Stimulated activated CD8-positive, alpha-beta memory T cell treated with anti-CD3 and anti-CD28 coated beads, Interleukin-7, amount 100 ng/mL, for 48 hours (primary cell): ENCODE measurements at regions not wholly inside any gene's neighbourhood (a gene's known extent, or its start where the extent isn't known, plus 50 kb on each side); places are given as distances from the start of the nearest gene placed in this dataset.

Experiments used
- DNase-seq, 2 donors: peaks; one replicate each; pipeline ENCODE4 v3.0.0-alpha.2; 2020; ENCODE audit warnings: low read depth in 1 of 2; ENCODE audit errors: extremely low read depth in 1 of 2

DNA sequence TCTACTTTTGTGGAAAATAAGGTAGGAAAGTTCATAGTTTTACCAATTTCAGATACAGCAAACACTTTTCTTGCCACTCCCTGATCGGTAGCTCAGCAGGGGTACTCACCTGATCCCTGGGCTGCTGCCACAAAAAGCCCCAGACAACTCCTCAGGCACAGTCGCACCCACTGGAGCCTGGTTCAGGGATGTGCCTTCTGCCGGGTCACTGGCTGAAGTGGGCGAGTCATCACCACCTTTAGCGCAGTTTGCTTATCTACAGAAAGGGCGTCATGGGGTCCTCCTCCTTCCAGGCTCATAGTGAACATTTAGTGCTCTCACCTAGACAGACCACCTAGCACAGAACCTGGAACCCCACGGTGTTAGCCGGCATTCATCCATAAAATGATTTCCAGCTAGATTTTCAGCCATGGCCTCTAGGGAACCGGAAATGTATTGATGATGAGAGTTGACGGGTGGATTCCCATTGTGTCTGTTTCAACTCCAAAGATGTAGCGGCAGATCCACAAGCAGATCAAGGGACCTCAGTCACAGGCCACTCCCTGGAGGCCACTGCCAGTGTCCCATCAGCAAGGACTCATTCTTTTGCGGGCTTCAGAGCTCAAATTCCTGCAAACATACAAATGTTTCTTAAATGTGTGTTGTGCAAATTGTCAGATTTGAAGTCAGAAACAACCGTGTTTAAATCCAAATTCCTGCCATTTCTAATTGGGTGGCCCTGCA, 408.4 kb upstream of the SALL3 start:
- no peak for DNase-seq

DNA sequence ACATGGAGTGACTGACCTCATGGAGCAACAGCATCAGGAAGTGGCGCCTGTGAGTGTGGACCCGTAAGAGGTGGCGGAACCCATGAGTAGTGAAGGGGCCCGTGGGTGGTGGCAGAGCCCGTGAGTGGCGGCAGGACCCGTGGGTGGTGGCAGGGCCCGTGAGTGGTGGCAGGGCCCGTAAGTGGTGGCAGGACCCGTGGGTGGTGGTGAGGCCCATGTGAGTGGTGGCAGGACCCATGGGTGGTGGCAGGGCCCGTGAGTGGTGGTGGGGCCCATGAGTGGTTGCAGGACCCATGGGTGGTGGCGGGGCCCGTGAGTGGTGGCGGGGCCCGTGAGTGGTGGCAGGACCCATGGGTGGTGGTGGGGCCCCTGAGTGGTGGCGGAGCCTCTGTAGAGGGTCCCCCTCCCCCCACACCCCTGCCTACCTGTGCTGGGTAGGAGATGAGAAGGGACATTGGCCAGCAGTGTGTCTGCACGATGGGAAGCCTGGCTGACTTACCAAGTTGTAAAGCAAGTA, 407.7 kb upstream of the SALL3 start:
- DNase-seq, result no peak

DNA sequence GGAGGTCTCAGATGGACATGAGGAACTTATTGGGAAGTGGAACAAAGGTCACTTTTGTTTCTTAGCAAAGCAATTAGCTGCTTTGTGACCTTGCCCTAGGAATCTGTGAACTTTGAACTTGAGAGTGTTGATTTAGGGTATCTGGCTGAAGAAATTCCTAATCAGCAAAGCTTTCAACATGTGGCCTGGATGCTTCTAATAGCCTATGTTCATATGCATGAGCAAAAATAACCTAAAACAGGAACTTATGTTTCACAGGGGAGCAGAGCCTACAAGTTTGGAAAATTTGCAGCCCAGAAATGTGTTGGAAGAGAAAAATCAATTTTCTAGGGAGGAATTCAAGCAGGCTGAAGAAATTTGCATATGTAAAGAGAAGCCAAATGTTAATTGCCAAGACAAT, 405.8 kb upstream of the SALL3 start:
- no peak for DNase-seq

DNA sequence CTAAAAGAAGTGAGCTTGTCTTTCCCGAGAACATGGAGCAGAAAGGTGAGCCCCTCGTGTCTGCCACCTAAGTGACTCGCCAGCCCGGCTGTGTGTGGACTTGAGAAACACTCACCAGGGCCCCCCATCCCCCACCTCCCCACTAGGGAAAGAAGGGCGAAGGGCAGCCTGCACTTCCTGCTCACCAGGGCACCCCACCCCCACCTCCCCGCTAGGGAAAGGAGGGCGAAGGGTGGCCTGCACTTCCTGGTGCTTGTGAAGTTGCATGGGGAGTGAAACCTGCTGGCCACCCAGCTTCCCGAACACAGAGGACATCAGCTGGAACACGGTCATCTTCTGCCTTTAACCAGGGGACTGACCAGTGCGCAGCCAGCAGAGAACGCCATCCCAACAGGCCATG, 402.7 kb upstream of the SALL3 start:
- no peak for DNase-seq

DNA sequence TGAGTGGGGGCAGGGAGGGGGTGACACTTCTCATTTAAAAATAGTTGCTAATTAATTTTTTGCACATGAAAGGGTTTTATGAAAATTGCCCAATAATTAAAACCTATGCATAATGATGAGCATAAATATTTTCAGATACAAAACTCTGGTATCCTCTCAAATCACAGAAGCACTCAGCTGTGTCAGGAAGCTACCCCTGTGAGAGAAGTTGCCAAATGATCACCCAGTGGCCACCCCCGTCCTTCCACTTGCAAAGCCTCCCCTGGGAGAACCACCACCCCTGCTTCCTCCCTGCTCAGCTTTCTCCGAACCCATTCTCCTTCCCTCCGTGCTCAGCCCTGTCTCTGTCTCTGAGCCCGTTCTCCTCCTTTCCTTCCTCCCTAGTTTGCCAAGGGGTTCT, 400.2 kb upstream of the SALL3 start:
- no peak for DNase-seq

DNA sequence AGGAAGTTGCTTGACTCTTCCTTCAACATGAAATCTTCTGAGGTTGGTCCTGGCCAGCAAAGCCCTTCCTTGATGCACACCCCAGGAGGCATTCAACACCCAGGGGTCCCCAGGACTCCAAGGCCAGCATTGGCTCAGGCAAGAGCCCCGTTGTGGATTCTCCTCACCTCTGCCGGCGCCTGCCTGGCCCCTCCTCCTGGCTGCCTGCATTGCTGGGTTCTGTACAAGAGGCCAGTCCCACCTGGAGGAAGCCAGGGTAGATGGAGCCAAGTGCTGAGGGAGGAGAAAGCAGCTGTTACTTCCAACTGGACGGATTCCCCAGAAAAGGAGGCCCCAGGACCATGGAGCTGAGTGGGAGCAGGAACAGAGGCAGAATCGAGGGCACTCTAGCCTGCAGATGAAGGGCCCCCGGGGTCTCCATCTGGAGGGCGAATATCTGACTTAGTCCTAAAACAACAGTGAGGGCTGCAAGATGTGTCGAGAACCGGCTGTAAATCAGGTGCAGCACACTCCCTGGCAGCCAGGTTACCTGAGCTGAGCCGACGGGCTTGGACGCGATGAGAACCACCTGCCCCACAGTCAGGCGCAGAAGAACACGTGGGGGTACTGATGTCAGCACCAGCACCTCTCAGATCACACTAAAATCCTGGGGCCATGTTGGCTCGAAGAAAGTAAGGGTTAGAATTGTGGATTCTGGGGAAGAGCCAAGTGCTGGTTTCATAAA, 399.6 kb upstream of the SALL3 start:
- no peak for DNase-seq

DNA sequence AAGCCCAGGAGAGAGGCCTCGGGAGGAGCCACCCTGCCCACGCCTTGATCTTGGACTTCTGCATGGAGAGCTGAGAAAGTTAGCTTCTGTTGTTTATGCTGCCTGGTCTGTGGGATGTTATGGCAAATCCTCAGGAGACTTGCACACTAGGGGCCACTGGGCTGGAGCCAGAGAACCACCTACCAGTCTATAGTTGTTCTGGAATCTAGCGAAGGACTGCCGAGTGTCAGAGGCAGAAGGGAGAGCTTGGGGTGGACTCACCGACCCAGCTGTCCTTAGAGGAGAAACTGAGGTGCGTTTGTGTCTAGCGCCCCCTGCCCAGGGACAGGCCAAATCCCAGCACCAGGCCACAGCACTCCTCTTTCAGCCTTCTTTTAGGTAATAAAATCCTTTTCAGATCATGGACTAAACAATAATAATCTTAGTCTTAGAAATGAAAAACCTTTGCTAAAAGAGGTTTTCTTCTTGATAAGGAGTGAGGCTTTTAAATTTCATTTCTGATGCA, 398.7 kb upstream of the SALL3 start:
- DNase-seq, result no peak

DNA sequence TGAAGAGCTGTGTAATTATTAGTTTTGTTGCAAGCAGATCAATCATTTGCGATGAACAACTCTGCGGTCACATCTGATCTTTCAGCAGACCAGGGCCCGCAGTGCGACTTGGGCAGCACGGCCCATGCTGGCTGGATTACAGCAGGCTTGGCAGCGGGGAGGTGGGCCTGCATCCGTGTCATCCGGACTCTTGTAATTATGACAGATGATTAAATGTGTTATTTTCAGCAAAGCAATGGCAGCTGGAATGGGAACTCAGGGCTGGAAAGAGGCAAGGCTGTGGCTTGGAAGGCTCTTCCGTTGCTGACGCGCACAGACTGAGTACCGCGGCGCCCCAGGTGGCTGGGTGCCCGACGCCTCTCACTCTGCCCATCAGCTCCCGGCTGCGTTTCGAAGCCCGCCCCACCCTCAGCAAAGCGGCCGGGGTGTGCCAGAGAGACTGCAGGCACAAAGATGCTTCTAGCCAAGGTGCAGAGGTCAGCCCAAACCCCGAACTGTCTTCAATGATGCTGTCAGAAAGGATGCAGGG, 397.4 kb upstream of the SALL3 start:
- no peak for DNase-seq

DNA sequence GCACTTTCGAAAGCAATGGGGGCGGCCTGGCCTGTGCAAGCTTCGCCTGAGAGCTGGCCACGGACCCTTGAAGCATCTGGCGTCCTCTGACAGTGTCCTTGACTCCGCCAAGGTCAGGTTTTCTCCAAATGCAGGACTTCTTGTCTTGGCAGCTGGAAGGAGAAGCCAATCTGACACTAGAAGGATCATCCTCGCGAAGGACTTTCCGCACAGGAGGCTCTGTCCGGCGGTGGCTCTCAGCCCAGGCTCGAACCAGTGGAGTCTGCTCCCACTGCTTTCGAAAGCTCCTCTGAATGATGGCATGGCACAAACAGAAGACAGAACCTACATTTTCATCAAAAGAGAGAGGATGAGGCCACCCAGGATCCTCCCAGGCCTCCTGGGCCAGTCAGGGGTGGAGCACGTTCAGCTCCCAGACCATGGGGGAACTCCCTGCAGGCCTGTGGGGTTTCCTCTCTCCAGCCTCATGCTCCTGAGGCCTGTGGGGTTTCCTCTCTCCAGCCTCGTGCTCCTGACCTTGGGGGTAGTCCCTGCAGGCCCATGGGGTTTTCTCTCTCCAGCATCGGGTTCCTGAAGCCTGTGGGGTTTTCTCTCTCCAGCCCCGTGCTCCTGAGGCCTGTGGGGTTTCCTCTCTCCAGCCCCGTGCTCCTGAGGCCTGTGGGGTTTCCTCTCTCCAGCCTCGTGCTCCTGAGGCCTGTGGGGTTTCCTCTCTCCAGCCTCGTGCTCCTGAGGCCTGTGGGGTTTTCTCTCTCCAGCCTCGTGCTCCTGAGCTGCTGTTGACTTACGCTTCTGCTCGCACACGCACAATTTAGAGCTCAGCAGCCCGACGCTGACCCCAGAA, 396.5 kb upstream of the SALL3 start:
- no peak for DNase-seq

DNA sequence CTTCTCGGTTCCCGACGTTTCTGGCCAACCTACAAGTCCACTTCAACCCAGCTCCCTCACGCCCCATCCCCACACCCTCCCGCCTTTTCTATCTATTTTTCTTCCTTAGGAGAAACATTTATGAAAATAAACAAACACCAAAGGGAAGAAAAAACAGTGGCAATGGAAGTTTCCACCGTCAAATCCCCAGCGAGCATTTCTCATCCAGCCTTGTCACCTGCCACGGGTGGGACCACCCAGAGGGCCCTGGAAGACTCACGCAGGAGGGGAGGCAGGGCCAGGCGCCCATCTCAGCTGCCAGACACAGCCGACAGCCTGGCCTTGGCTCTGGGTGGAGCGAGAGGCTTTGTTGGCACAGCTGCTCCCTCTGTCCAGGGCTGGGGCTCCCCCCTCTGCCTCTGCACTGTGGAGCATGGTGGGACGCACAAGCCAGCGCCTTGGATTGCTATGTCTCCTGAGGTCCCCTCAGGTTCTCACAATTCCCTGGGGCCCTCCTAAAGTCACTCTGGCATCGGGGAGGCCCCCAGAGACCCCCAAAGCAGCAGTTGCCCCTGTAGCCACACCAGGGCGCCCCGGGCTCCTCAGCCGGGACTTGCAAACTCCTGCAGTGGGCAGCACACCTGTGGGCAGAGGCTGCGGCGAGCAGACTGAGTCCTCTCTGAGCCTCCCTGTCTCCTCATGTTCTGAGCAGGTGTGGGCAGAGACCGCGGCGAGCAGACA, 395.7 kb upstream of the SALL3 start:
- DNase-seq, result no peak

DNA sequence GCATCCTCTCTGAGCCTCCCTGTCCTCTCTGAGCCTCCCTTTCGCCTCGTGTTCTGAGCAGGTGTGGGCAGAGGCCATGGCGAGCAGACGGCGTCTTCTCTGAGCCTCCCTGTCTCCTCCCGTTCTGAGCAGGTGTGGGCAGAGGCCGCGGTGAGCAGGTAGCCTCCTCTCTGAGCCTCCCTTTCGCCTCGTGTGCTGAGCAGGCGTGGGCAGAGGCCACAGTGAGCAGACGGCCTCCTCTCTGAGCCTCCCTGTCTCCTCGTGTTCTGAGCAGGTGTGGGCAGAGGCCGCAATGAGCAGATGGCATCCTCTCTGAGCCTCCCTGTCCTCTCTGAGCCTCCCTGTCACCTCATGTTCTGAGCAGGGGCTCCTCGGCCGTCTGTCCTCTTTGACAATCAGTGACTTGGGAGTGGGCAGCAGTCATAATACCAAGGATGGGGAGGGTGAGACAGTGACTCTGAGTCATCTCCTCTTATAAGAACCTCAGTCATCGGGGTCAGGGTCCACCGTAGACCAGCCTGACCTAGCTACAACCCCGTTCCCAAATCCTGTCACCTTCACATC, 395.1 kb upstream of the SALL3 start:
- no peak for DNase-seq

DNA sequence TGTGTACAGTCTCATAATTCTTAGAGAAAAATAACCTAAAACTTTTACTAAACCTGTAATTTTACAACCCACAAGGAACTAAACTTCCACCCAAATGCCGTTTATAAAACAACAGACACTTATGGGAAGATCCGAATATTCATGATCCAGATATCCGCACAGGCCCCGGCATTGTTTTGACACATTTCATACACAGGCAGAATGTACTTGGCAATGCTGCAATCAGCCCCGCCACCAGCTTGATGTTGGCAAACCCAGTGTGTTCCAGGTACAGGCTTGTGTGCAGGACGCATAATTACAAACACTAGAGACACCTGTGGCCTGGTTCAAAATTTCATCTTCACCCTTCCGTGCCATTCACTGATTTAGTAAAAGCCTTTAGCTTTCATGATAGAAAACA, 393.0 kb upstream of the SALL3 start:
- no peak for DNase-seq

DNA sequence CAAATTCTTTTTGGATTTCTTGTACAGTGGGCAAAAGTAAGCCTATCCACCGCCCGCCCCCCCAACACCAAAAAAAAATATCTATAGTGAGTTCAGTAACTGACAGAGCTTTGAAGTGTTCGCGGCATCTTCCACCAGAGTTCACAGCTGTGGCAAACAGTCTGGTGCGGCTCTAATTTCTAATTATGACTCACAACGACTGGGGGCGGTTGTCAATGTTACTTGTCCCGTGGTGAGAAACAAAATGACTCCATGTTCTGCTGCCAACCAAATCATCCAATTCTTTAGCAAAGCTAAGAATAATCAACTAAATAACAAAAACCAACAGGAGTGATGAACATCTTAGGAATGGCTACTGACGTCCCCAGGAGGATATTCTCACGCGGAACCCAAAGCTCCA, 392.5 kb upstream of the SALL3 start:
- no peak for DNase-seq

DNA sequence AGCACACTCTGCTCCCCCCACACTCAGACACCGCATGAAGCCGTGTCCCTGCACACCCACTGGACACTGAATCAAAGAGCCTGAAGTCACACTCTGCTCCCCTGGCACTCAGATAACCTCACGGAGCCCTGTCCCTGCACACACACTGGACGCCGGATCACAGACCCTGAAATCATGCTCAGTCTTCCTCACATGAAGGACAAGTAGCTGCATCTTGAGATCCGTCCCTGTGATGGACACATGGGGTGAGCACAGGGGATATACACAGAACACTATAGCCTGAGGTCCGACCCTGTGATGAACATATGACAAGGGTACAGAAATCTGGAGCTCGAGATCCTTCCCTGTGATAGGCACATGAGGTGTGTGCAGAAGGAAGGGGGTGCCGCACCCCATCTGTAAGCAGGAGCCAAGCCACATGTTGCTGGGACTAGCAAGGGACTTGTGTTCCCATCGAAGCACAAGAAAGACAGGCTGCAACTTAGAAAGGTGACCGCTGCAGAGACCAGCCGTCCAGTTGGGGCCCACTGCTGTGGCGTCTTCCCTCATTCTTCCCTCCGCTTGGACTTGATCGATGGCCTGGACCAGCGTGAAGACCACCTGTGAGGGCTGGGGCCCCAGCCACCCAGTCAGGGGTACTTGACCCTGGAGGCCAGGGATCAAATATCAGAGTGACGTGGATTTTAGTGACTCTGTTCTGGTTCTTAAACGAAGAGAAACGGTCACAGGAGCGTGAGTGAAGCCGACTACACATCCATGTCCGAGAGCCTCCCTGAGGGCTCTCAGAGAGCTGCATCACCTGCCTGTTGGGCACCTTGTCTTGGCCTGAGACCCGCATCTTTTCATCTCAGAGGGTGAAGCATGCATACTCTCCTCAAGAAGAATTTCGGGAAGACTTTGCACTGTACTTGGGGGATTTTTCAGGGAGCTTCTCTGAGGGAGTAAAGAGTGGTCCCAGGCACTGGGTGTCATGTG, 391.7 kb upstream of the SALL3 start:
- DNase-seq, result no peak

DNA sequence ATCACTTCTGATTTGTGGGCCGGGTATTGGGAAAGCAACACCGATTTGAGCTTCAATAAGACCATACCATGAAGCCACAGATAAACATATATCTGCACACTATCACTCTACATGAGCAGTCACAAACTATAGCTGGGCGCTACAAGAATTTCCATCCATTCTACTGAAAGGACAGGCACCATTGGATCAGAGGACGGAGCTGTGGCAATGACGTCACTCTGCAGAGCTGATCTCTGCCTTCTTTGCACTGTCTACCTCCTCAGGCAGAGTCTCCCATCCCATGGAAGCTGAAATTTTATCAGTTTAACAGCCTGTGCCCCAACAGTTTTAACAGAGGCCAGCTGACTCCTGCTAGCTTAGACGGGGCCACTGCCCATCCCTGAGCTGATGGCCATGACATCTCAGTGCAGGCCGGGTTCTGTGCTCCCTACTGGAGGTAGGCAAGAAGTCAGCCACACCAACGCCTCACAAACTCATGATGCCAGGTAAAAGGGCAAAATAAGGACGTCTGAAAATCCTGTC, 389.6 kb upstream of the SALL3 start:
- DNase-seq, result no peak

DNA sequence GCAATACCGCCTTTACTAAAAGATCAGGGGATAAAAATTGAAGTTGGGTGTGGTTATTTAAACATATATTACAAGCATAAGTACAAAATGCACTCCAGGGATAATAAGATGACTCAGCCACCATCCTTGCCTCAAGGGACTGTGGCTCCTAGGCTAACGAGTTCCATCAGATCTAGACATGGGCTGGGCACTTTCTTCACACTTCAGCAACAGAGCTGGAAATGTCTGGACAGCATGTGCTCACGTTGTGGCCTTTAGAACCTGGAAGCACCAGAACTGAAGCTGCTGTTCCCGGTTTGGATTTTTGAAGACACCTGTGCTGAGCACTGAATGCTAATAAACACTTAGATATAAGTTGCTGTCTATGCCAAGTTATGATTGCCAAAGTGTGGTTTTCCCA, 384.2 kb upstream of the SALL3 start:
- no peak for DNase-seq

DNA sequence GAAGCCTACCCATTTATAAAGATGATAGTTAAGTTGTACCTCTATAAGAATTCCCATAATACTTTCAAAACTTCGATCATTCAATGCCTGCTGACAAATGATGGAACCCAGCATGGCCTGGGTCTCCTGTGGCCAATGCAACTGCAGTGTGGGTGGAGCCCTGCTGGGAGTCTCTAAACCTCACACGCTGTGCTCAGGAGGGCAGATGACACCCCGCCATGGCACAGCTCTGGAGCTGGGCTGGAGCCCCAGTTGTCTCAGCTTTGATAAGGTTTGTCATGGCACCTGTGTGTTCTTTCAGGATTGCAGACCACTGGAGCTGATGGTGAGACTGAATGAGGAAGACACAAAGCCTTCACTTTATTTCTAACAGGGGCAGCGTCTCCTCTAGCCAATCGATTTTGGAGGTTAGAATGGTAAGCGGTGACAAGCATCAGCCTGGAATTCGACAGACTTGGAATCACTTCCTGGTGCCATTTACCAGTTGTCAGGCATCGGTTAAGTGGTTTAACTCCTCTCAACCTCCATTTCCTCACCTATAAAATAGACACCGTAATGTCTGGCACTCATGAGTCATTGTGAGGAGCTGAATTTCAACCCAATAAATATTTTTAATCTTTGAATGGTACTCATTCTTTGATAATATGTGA, 383.6 kb upstream of the SALL3 start:
- DNase-seq, result no peak

DNA sequence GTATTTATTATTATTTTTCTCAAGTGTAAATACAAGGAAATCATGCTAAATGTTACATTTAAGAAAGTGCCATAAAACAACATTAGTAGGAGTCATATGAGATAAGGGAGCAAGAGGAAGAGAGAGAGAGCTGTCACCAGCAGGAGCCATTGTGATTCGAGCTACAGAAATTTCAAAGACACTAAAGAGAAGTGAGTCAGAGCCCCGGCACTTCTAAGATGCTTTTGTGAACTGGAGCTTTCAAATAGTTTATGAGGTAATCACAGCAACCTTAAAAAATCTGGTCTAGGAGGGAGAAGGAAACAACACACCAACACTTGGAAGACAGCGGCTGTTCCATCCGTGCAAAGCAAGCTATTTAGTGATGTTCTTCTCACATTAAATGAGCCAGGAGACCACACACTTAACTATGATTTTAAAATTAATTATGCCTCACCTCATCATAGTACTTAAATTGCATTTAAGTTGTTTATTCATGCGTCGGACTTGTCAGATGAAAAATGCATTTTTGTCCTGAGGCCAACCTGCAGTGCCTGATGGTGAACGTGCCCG, 382.7 kb upstream of the SALL3 start:
- no peak for DNase-seq
